ENCODE measurements at regions not wholly inside any gene's neighbourhood (a gene's known extent, or its start where the extent isn't known, plus 50 kb on each side); places are given as distances from the start of the nearest gene placed in this dataset.
A peak's percentile ranks its signal among the peaks of the same experiment; 100 is the strongest.
"Not testable (repeated sequence)": the region's sequence is repeated elsewhere in the genome, so short reads cannot be mapped to it uniquely, and the experiment has no call there.

DNA sequence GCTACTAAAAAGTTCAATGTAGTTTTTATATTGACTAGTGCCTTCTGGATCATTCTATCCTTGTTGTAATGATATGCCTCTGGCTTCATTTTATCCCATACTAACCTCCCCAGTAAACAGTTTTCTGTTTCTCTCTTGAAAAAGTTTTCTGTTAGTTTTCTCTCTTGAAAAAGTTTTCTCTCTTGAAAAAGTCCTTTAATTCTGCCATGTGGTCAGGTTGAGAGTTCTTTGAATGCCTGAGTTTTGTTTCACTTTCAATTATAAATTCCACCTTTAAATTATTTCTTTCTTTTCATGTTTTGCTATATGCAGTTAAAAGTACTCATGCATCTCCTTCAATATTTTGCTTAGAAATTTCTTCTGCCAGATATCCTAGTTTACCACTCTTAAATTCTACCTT, 1139.6 kb downstream of the STPG2 start:
- H3K27me3 ChIP-seq (ENCODE audit: low read depth) = no peaks in the 10 kb centered on the region
- H3K9me3 ChIP-seq = no peaks in the 10 kb centered on the region
- no peak overlapping the region for H3K4me3 ChIP-seq
- DNase-seq (ENCODE audit: low spot score in 2 of 2) = no peak
- no peaks in the 10 kb centered on the region for H3K36me3 ChIP-seq (replicated peaks)
- peaks cover 8% of the 10 kb centered on the region for H3K4me1 ChIP-seq
- in situ Hi-C loops (cut with MboI; ENCODE audit: low sequenced_read_pairs) = no loop called here

DNA sequence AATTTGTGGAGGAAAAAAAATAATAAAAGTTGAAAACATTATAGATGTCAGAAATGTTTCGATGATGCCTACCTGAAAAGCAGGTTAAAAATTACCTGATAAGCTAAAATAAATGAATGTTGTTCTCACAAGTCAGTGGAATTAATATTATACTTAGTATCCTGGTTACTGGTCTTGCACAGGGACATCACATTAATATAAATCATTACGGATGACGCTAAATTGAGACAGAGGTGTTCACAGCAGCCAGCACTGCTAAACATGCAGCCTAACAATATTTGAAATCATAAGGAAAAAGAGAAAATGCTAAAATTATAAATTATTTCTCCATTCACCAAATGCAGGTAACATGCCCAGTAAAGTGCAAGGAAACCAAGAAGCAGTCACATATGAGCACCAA, 1130.0 kb downstream of the STPG2 start:
- DNase-seq (ENCODE audit: low spot score in 2 of 2) = no peak
- no peak overlapping the region for H3K4me3 ChIP-seq
- in situ Hi-C loops (cut with MboI; ENCODE audit: low sequenced_read_pairs) = no loop called here

DNA sequence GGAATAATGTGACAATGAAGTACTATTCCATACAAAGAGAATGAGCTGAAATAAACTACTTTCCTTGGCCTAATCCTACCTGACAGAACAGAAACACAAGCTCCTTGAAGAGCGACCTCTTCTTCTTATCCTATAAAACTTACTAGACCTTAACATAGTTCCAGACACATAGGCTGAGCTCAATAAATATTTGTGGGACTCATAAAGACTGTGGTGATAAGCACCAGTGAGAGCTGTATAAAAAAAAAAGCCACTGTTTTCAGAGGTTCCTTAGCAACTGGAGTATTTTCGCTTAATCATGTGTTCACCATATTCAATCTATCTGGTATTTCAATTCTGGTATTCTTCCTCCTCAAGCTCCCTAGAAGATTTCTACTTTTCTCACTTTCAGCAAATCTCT, 1129.6 kb downstream of the STPG2 start:
- H3K4me3 ChIP-seq = no peak overlapping the region
- in situ Hi-C loops (cut with MboI; ENCODE audit: low sequenced_read_pairs) = no loop called here
- peaks cover 4% of the 10 kb centered on the region for H3K4me1 ChIP-seq
- no peak for DNase-seq (ENCODE audit: low spot score in 2 of 2)
- H3K9me3 ChIP-seq = no peaks in the 10 kb centered on the region
- no peaks in the 10 kb centered on the region for H3K36me3 ChIP-seq (replicated peaks)
- no peaks in the 10 kb centered on the region for H3K27me3 ChIP-seq (ENCODE audit: low read depth)

More for the DNA sequence above, 1130.0 kb downstream of the STPG2 start:
- H3K4me1 ChIP-seq = peaks cover 5% of the 10 kb centered on the region
- no peaks in the 10 kb centered on the region for H3K36me3 ChIP-seq (replicated peaks)
- no peaks in the 10 kb centered on the region for H3K9me3 ChIP-seq
- H3K27me3 ChIP-seq (ENCODE audit: low read depth) = no peaks in the 10 kb centered on the region

DNA sequence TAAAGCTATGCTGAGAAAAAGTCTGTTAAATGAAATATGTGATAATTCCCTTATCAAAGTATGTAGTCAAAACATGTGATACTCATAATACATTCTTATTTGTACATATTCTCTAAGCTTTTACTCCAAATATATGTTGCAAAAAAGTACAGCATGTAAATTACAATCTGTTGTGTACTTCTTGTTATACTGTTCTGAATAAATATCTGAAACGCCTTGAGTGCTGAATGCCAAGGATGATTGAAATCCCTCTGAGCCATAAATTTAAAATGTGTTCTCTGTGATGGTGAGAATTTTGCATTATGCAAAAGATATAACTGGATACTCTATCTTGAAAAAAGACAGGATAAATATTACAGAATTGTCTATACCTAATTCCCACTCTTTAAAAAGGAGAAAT, 1128.0 kb downstream of the STPG2 start:
- DNase-seq (ENCODE audit: low spot score in 2 of 2) = no peak
- Histone ChIP-seq H3K4me1 (peaks cover 9% of the 10 kb centered on the region), H3K36me3 (replicated peaks) (no peaks in the 10 kb centered on the region), H3K4me3 (no peak overlapping the region), H3K9me3 (no peaks in the 10 kb centered on the region), H3K27me3 (ENCODE audit: low read depth) (no peaks in the 10 kb centered on the region)
- in situ Hi-C loops (cut with MboI; ENCODE audit: low sequenced_read_pairs) = no loop called here

DNA sequence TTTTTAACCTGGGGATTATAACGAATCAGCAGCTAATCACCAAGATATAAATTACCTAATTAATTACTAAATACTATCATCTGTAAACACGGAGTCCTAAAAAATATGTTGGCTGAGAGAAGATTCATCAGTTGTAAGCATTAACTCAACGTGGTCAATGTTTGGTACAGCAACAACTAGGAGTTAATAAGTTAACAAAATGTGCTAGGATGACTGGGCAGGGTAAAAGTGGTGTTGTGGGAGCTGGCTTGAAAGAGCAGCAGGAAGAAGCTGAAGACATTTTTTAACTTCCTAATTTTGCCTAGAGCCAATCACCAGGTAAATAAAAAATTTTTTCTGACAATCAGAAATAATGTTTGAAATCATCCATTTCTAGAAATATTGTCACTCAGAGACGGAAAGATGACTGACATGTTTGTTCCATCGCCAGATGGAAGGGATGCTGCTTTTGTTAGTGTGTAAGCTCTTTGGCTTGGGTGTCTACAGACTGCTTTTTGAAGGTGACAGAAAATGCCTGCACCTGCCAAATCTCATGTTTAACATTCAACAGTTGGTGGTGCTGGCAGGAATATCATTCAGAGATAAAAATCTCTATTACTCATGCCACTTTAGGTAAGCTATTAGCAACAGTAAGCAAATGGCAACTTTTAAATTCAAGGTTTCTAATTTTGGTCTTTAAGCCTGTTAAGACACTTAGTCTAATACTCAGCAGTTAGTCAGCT, 1126.9 kb downstream of the STPG2 start:
- H3K4me3 ChIP-seq = no peak overlapping the region
- in situ Hi-C loops (cut with MboI; ENCODE audit: low sequenced_read_pairs) = no loop called here
- DNase-seq (ENCODE audit: low spot score in 2 of 2) = no peak
- H3K4me1 ChIP-seq = peaks cover 9% of the 10 kb centered on the region
- no peaks in the 10 kb centered on the region for H3K27me3 ChIP-seq (ENCODE audit: low read depth)
- no peaks in the 10 kb centered on the region for H3K9me3 ChIP-seq
- no peaks in the 10 kb centered on the region for H3K36me3 ChIP-seq (replicated peaks)

DNA sequence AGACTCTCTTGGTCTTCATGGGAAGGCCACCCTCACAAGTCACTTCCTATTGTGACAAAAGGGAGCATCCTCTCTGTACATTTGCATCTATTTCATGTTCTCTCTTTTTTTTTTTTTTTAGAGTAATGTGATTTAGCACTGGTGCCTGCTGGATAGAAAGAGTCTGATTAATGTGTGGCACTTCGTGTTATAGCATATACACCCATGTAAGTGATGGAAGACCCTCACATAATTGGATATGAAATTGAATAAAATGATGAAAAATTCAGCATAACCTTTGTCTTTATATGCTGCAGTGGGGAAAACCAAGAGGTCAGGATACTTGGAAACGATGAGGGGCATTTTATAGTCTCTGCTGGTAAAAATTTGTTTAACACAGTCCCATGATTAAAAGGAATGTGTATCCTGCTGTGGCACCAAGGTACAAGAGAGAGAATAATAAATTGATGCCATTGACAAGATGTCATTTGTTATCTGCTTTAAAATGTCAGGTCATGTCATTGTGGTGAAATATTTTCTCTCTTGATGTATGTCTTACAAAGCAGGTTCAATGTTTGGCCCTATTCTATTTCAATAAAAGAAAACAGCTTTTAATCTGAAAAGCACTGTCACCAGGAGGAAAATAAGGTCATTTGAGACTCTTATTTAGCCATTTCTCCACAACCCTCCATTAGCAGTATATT, 1115.4 kb downstream of the STPG2 start:
- no peak overlapping the region for H3K4me3 ChIP-seq
- in situ Hi-C loops (cut with MboI; ENCODE audit: low sequenced_read_pairs) = no loop called here

DNA sequence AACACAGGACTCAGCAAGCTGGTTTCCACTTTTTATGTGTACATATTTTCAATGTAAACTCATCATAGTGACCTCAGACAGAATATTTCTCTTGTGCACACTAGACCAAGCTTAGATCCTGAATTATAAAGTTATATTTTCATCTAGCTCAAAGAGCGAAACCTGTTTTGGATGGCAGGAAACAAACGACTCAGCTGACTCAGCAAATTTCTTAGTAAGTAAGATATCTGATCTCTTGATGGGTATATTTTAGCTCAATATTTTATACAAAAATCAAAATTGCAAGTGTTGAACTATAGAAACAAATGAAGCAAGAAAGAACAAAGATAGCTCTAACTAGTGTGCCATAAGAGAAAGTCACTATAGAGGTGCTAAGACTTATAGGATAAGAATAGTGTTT, 1114.5 kb downstream of the STPG2 start:
- in situ Hi-C loops (cut with MboI; ENCODE audit: low sequenced_read_pairs) = no loop called here
- Histone ChIP-seq H3K4me3 (no peak overlapping the region), H3K4me1 (peaks cover 3% of the 10 kb centered on the region; the same call in 1 of the 2 replicates), H3K36me3 (replicated peaks) (no peaks in the 10 kb centered on the region), H3K9me3 (no peaks in the 10 kb centered on the region), H3K27me3 (ENCODE audit: low read depth) (no peaks in the 10 kb centered on the region)
- DNase-seq (ENCODE audit: low spot score in 2 of 2) = no peak

More for the DNA sequence above, 1115.4 kb downstream of the STPG2 start:
- no peaks in the 10 kb centered on the region for H3K9me3 ChIP-seq
- no peaks in the 10 kb centered on the region for H3K36me3 ChIP-seq (replicated peaks)
- no peak for DNase-seq (ENCODE audit: low spot score in 2 of 2)
- peaks cover 3% of the 10 kb centered on the region; the same call in 1 of the 2 replicates for H3K4me1 ChIP-seq
- no peaks in the 10 kb centered on the region for H3K27me3 ChIP-seq (ENCODE audit: low read depth)

DNA sequence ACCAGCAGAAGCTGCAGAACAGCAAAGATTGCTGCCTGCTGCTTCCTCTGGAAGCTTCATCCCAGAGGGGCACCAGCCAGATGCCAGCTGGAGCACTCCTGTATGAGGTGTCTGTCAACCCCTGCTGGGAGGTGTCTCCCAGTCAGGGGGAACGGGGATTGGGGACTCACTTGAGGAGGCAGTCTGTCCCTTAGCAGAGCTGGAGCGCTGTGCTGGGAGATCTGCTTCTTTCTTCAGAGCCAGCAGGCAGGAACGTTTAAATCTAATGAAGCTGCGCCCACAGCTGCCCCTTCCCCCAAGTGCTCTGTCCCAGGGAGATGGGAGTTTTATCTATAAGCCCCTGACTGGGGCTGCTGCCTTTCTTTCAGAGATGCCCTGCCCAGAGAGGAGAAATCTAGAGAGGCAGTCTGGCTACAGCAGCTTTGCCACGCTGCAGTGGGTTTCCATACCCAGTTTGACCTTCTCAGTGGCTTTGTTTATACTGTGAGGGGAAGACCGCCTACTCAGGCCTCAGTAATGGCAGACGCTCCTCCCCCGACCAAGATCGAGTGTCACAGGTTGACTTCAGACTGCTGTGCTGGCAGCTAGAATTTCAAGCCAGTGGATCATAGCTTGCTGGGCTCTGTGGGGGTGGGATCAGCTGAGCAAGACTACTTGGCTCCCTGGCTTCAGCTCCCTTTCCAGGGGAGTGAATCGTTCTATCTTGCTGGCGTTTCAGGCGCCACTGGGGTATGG, 1105.7 kb downstream of the STPG2 start:
- H3K4me3 ChIP-seq; H3K9me3 ChIP-seq; H3K36me3 ChIP-seq (replicated peaks); DNase-seq (ENCODE audit: low spot score in 2 of 2); H3K27me3 ChIP-seq (ENCODE audit: low read depth); H3K4me1 ChIP-seq; in situ Hi-C loops (cut with MboI; ENCODE audit: low sequenced_read_pairs): not testable (repeated sequence)

DNA sequence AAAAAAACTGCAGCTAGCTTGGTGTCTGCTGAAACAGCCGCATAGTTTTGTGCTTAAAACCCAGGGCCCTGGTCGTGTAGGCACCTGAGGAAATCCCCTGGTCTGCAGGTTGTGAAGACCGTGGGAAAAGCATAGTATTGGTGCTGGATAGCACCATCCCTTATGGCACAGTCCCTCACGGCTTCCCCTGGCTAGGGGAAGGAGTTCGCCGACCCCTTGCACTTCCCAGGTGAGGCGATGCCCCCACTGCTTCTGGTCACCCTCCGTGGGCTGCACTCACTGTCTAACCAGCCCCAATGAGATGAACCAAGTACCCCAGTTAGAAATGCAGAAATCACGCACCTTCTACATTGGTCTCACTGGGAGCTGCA, 1105.1 kb downstream of the STPG2 start:
- in situ Hi-C loops (cut with MboI; ENCODE audit: low sequenced_read_pairs) = no loop called here

DNA sequence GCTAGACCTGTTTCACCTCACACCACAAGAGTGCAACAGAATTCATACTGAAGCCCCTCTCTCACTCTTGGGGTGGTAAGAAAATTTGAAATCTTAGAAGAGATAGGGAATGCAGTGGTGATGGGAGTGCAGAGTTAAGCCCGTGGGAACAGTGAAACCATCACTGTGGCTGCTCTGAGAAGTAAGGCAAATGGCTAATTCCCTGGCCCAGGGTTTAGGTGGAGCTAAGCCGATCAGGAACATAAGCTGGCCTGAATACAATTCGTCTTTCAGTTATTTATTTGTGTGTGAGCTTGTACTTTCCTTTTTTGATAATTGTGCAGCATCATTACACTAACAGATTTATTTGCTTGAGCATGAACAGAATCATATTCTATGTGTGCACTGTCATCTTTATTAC, 1070.6 kb downstream of the STPG2 start:
- in situ Hi-C loops (cut with MboI; ENCODE audit: low sequenced_read_pairs) = no loop called here
- H3K4me1 ChIP-seq = no peaks in the 10 kb centered on the region
- H3K4me3 ChIP-seq = no peak overlapping the region
- no peaks in the 10 kb centered on the region for H3K36me3 ChIP-seq (replicated peaks)
- no peaks in the 10 kb centered on the region for H3K27me3 ChIP-seq (ENCODE audit: low read depth)
- no peak for DNase-seq (ENCODE audit: low spot score in 2 of 2)
- H3K9me3 ChIP-seq = no peaks in the 10 kb centered on the region

More for the DNA sequence above, 1105.1 kb downstream of the STPG2 start:
- no peak for DNase-seq (ENCODE audit: low spot score in 2 of 2)
- H3K4me1 ChIP-seq = no peaks in the 10 kb centered on the region
- H3K36me3 ChIP-seq (replicated peaks) = no peaks in the 10 kb centered on the region
- H3K4me3 ChIP-seq = no peak overlapping the region
- no peaks in the 10 kb centered on the region for H3K27me3 ChIP-seq (ENCODE audit: low read depth)
- no peaks in the 10 kb centered on the region for H3K9me3 ChIP-seq

DNA sequence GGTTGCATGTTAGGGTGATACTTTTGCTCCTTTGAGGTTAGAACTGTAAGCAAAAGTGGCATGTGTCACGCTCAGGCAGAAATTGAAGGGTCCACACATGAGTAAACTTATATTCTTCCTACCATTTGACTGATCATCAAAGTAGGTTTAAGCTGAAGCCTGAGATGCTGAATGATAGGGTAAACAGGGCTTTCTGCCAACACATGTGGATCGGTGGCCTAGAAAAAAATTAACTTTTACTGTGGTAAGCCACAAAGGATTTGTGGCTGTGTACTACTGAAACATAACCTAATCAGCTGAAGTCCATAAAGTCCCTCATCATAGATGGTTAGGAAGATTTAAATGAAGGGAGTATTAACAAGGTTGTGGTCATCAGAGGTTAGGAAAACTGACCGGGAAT, 1070.1 kb downstream of the STPG2 start:
- no peak for DNase-seq (ENCODE audit: low spot score in 2 of 2)
- H3K4me1 ChIP-seq = no peaks in the 10 kb centered on the region
- no peak overlapping the region for H3K4me3 ChIP-seq
- H3K27me3 ChIP-seq (ENCODE audit: low read depth) = no peaks in the 10 kb centered on the region
- no peaks in the 10 kb centered on the region for H3K36me3 ChIP-seq (replicated peaks)
- no peaks in the 10 kb centered on the region for H3K9me3 ChIP-seq
- in situ Hi-C loops (cut with MboI; ENCODE audit: low sequenced_read_pairs) = no loop called here

DNA sequence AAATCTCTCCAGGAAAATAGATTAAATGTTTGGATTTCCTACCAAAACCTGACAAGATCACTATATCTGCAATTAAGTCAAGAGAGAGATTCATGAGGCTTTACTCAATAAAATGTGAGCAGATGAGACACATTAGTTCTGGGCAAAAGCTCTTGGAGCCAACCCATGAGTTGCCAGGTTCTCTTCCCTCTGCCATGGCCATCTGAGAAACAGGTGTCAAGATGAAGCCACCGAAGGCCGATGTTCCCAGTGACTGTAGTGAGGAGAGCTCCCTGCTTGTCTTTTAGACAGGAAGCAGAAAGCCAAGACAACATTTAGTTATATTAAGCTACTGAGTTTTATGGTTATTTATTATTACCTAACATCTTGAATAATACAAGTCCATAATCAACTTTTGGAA, 1068.7 kb downstream of the STPG2 start:
- no peaks in the 10 kb centered on the region for H3K9me3 ChIP-seq
- H3K4me3 ChIP-seq = no peak overlapping the region
- DNase-seq (ENCODE audit: low spot score in 2 of 2) = no peak
- no peaks in the 10 kb centered on the region for H3K36me3 ChIP-seq (replicated peaks)
- in situ Hi-C loops (cut with MboI; ENCODE audit: low sequenced_read_pairs) = no loop called here
- H3K4me1 ChIP-seq = no peaks in the 10 kb centered on the region
- H3K27me3 ChIP-seq (ENCODE audit: low read depth) = no peaks in the 10 kb centered on the region

DNA sequence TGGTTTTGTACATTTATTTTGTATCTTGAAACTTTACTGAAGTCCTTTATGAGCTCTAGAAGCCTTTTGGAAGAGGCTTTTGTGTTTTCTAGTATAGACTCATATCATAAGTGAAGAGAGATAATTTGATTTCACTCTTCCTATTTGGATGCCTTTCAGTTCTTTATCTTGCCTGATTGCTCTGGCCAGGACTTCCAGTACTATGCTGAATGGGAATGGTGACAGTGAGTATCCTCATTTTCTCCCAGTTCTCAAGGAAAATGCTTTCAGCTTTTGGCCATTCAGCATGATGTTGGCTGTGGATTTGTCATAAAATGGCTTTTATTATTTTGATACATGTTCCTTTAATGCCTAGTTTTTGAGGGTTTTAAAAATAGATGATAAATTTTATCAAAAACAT, 1061.3 kb downstream of the STPG2 start:
- no peaks in the 10 kb centered on the region for H3K27me3 ChIP-seq (ENCODE audit: low read depth)
- DNase-seq (ENCODE audit: low spot score in 2 of 2) = no peak
- no peaks in the 10 kb centered on the region for H3K9me3 ChIP-seq
- H3K4me1 ChIP-seq = no peaks in the 10 kb centered on the region
- no peaks in the 10 kb centered on the region for H3K36me3 ChIP-seq (replicated peaks)
- H3K4me3 ChIP-seq = no peak overlapping the region
- in situ Hi-C loops (cut with MboI; ENCODE audit: low sequenced_read_pairs) = no loop called here

DNA sequence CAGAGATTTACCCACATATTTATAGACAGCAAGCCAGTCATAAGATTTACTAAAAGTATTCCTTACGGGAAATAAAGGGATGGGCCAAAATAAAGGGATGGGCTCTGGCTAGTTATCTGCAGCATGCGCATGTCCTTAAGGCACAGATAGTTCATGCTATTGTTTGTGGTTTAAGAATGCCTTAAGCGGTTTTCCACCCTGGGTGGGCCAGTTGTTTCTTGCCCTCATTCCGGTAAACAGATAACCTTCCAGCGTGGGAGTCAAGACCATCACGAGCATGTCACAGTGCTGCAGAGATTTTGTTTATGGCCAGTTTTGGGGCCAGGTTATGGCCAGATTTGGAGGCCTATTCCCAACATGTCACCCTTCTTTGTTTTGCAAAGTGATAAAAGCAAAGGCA, 1046.2 kb downstream of the STPG2 start:
- in situ Hi-C loops (cut with MboI; ENCODE audit: low sequenced_read_pairs); H3K4me3 ChIP-seq; H3K9me3 ChIP-seq: not testable (repeated sequence)

More for the DNA sequence above, 1046.2 kb downstream of the STPG2 start:
- not testable (repeated sequence) for H3K4me1 ChIP-seq; H3K36me3 ChIP-seq (replicated peaks); H3K27me3 ChIP-seq (ENCODE audit: low read depth)
- DNase-seq (ENCODE audit: low spot score in 2 of 2) = peak in 1 of 2 experiments; percentile 7

Data from HAP-1 (cell line).